GM12878 (cell line): ENCODE measurements at regions not wholly inside any gene's neighbourhood (a gene's known extent, or its start where the extent isn't known, plus 50 kb on each side); places are given as distances from the start of the nearest gene placed in this dataset.

Experiments
- ATAC-seq: fragments of 200-7000 bp; cut with Tn5 transposase; 3 replicates; pipeline ENCODE4 v1.9.1; 2020; ENCODE audit warnings: mild to moderate bottlenecking, moderate library complexity
- BruUV-seq: library from RNA; stranded (reverse); fragments of 400-500 nt; replicated peaks from 2 replicates; lab custom pipeline; 2021; lab: Mats Ljungman, UMichigan
- CTCF ChIA-PET: fragments of 300-600 bp; sonication (Branson Sonifier 250); formaldehyde crosslinking; extraction: SDS; loops from one replicate; lab custom pipeline; 2021; ENCODE audit warnings: inconsistent platforms; lab: Yijun Ruan, JAX
- POLR2A ChIA-PET: fragments of 350-600 bp; formaldehyde crosslinking; extraction: SDS; loops from one replicate; lab custom pipeline; 2021; ENCODE audit warnings: inconsistent platforms; lab: Charles Lee
- RAD21 ChIA-PET: fragments of 300-600 bp; sonication (Branson Sonifier 250); formaldehyde crosslinking; loops from one replicate; lab custom pipeline; 2023; ENCODE audit warnings: antibody characterized with exemption; ENCODE audit not compliant: unreplicated experiment; lab: Charles Lee
- SMC1A ChIA-PET: fragments of 300-600 bp; sonication (Branson Sonifier 250); formaldehyde crosslinking; loops from one replicate; lab custom pipeline; 2023; ENCODE audit not compliant: unreplicated experiment, uncharacterized antibody; lab: Charles Lee
- DNase-seq: peaks from one replicate; pipeline ENCODE4 v3.0.0-alpha.2; 2011; ENCODE audit warnings: low read depth, low spot score
- FAIRE-seq: peaks from 3 replicates; lab custom pipeline; 2011; peaks lifted over from hg19 to GRCh38; lab: Jason Lieb, UNC
- H2AFZ ChIP-seq: 2 replicates; pipeline ENCODE4 v1.6.0; 2011; ENCODE audit warnings: low read depth, low read length, control low read depth; ENCODE audit not compliant: control insufficient read depth
- H3K27ac ChIP-seq: 2 replicates; pipeline ENCODE4 v1.5.1; 2011; ENCODE audit warnings: control low read depth; ENCODE audit not compliant: control insufficient read depth, insufficient read depth
- H3K27me3 ChIP-seq, 2 experiments: replicated peaks in 1 of 2; 2 replicates each; pipeline versions ENCODE4 v1.6.0 to v1.6.1; 2011; ENCODE audit warnings: low read length in 1 of 2; ENCODE audit not compliant: control insufficient read depth in 2 of 2, insufficient read depth in 2 of 2
- H3K36me3 ChIP-seq, 2 experiments: 2 replicates each; pipeline ENCODE4 v1.5.1; 2011; ENCODE audit warnings: low read length in 1 of 2; ENCODE audit not compliant: control insufficient read depth in 2 of 2, insufficient read depth in 2 of 2
- H3K4me1 ChIP-seq: 2 replicates; pipeline ENCODE4 v1.6.1; 2011; ENCODE audit warnings: mild to moderate bottlenecking, low read length, moderate library complexity, mixed read lengths; ENCODE audit not compliant: control insufficient read depth, insufficient read depth
- H3K4me2 ChIP-seq: 2 replicates; pipeline ENCODE4 v1.6.0; 2011; ENCODE audit warnings: control low read depth; ENCODE audit not compliant: control insufficient read depth, insufficient read depth
- H3K4me3 ChIP-seq: fragments of 200-600 bp; sonication (generic); 2 replicates; pipeline ENCODE4 v1.5.1; 2016
- H3K79me2 ChIP-seq: 2 replicates; pipeline ENCODE4 v1.6.0; 2011; ENCODE audit warnings: low read length; ENCODE audit not compliant: control insufficient read depth, insufficient read depth
- H3K9ac ChIP-seq: 2 replicates; pipeline ENCODE4 v1.8.0; 2011; ENCODE audit warnings: low read length, control low read depth, mixed read lengths; ENCODE audit not compliant: control insufficient read depth, insufficient read depth
- H3K9me3 ChIP-seq: replicated peaks from 3 replicates; pipeline ENCODE4 v1.5.1; 2011; ENCODE audit warnings: mild to moderate bottlenecking, low read length; ENCODE audit not compliant: control insufficient read depth, insufficient read depth
- H4K20me1 ChIP-seq: 2 replicates; pipeline ENCODE4 v1.6.0; 2011; ENCODE audit not compliant: control insufficient read depth, insufficient read depth
- BACH1 ChIP-seq: fragments of 450-650 bp; IDR thresholded peaks from 2 replicates; pipeline ENCODE4 v1.6.1; 2017; ENCODE audit warnings: mild to moderate bottlenecking, borderline replicate concordance
- BRCA1 ChIP-seq: IDR thresholded peaks from 2 replicates; pipeline ENCODE4 v1.6.1; 2011; ENCODE audit warnings: low read depth, low read length, improper control_type of control experiment
- CBX3 ChIP-seq: fragments of 200-600 bp; sonication (generic); IDR thresholded peaks from 2 replicates; pipeline ENCODE4 v1.6.1; 2016; ENCODE audit warnings: low read depth, borderline replicate concordance
- CREM ChIP-seq: IDR thresholded peaks from 2 replicates; pipeline ENCODE4 v1.6.1; 2014; ENCODE audit warnings: antibody characterized with exemption, low read depth
- JUNB ChIP-seq: IDR thresholded peaks from 2 replicates; pipeline ENCODE4 v1.6.1; 2016; ENCODE audit warnings: antibody characterized with exemption, mild to moderate bottlenecking
- MTA3 ChIP-seq: IDR thresholded peaks from 2 replicates; pipeline ENCODE4 v1.6.1; 2012; ENCODE audit warnings: low read length, inconsistent platforms, borderline replicate concordance
- PAX8 ChIP-seq: fragments of 450-650 bp; IDR thresholded peaks from 2 replicates; pipeline ENCODE4 v1.6.1; 2017; ENCODE audit warnings: mild to moderate bottlenecking, moderate library complexity
- POLR2AphosphoS2 ChIP-seq: IDR thresholded peaks from 2 replicates; pipeline ENCODE4 v1.6.1; 2011; ENCODE audit warnings: low read depth, mild to moderate bottlenecking, low read length, improper control_type of control experiment, moderate library complexity
- RELA ChIP-seq: fragments of 450-650 bp; IDR thresholded peaks from 2 replicates; pipeline ENCODE4 v1.8.0; 2014; ENCODE audit warnings: borderline replicate concordance; ENCODE audit not compliant: partially characterized antibody
- USF1 ChIP-seq: IDR thresholded peaks from 2 replicates; pipeline ENCODE4 v1.6.1; 2011; ENCODE audit warnings: borderline replicate concordance, low read depth, mild to moderate bottlenecking, moderate library complexity, mixed read lengths, low read length; ENCODE audit not compliant: insufficient read depth; ENCODE audit errors: extremely low read length
- WRNIP1 ChIP-seq: IDR thresholded peaks from 2 replicates; pipeline ENCODE4 v1.6.1; 2011; ENCODE audit warnings: low read depth, low read length, improper control_type of control experiment, borderline replicate concordance
- YY1 ChIP-seq: IDR thresholded peaks from 2 replicates; pipeline ENCODE4 v1.6.1; 2011; ENCODE audit warnings: low read depth, mild to moderate bottlenecking, low read length
- ZBTB33 ChIP-seq: fragments of 450-650 bp; IDR thresholded peaks from 2 replicates; pipeline ENCODE4 v1.6.1; 2017; ENCODE audit warnings: mild to moderate bottlenecking
- WGBS: methylation state at CpG from one replicate; pipeline ENCODE4 v1.1.6; 2016; ENCODE audit warnings: low lambda C conversion rate; ENCODE audit not compliant: insufficient replicate concordance, insufficient coverage; ENCODE audit errors: missing lambda C conversion rate; 5-methylcytosine and 5-hydroxymethylcytosine counted together
- in situ Hi-C: fragments of 300-500 bp; cut with MboI; formaldehyde crosslinking; loops from 9 replicates; pipeline ENCODE4 v1.14.3; 2018; ENCODE audit warnings: mixed read lengths
- intact Hi-C: fragments of 100-400 bp; cut with micrococcal nuclease; formaldehyde crosslinking; loops from one replicate; pipeline ENCODE4 v1.14.2; 2022; ENCODE audit not compliant: unreplicated experiment

GRCh38 chr6:168192195-168192900, 113.3 kb upstream of the FRMD1 start:
- CTCF ChIA-PET: no interaction called here
- Histone ChIP-seq H3K4me1 (no peaks in the 10 kb centered on the region), H4K20me1 (no peaks in the 10 kb centered on the region), H3K9me3 (no peaks in the 10 kb centered on the region), H3K4me3 (no peak overlapping the region), H3K9ac (no peak overlapping the region), H3K27ac (no peak overlapping the region), H3K4me2 (no peak overlapping the region), H3K36me3 (no peaks in the 10 kb centered on the region), H2AFZ (no peak overlapping the region), H3K79me2 (no peaks in the 10 kb centered on the region), H3K27me3 (no peaks in the 10 kb centered on the region)
- no peak for TF ChIP-seq CREM
- intact Hi-C loops: no loop called here
- POLR2A ChIA-PET: no interaction called here
- RAD21 ChIA-PET: no interaction called here
- SMC1A ChIA-PET: no interaction called here
- no peak for FAIRE-seq
- in situ Hi-C loops: no loop called here
- ATAC-seq: no peak
- BruUV-seq: no TSS peak
- no peak for DNase-seq
- WGBS: 19% methylated on average over 16 of the region's 16 CpGs

GRCh38 chr6:168190646-168191443, 111.8 kb upstream of the FRMD1 start:
- Histone ChIP-seq H3K4me2 (no peak overlapping the region), H3K27me3 (no peaks in the 10 kb centered on the region), H3K9ac (no peak overlapping the region), H3K27ac (no peak overlapping the region), H3K9me3 (no peaks in the 10 kb centered on the region), H4K20me1 (no peaks in the 10 kb centered on the region), H3K4me3 (no peak overlapping the region), H2AFZ (no peak overlapping the region), H3K36me3 (no peaks in the 10 kb centered on the region), H3K4me1 (no peaks in the 10 kb centered on the region), H3K79me2 (no peaks in the 10 kb centered on the region)
- TF ChIP-seq YY1: no peak
- TF ChIP-seq CBX3: no peak
- TF ChIP-seq BRCA1: no peak
- TF ChIP-seq WRNIP1: no peak
- no peak for TF ChIP-seq ZBTB33
- TF ChIP-seq JUNB: no peak
- no peak for TF ChIP-seq MTA3
- no peak for TF ChIP-seq RELA
- no peak for TF ChIP-seq USF1
- no peak for TF ChIP-seq POLR2AphosphoS2
- TF ChIP-seq PAX8: no peak
- TF ChIP-seq BACH1: no peak
- ChIA-PET RAD21 (no interaction called here), CTCF (no interaction called here), POLR2A (no interaction called here), SMC1A (no interaction called here)
- no TSS peak for BruUV-seq
- in situ Hi-C loops (no loop called here), intact Hi-C loops (no loop called here)
- no peak for FAIRE-seq
- no peak for ATAC-seq
- no peak for DNase-seq
- 49% methylated on average over 22 of the region's 22 CpGs for WGBS
